ENCODE measurements at regions not wholly inside any gene's neighbourhood (a gene's known extent, or its start where the extent isn't known, plus 50 kb on each side); places are given as distances from the start of the nearest gene placed in this dataset.
"Not testable (repeated sequence)": the region's sequence is repeated elsewhere in the genome, so short reads cannot be mapped to it uniquely, and the experiment has no call there.

DNA sequence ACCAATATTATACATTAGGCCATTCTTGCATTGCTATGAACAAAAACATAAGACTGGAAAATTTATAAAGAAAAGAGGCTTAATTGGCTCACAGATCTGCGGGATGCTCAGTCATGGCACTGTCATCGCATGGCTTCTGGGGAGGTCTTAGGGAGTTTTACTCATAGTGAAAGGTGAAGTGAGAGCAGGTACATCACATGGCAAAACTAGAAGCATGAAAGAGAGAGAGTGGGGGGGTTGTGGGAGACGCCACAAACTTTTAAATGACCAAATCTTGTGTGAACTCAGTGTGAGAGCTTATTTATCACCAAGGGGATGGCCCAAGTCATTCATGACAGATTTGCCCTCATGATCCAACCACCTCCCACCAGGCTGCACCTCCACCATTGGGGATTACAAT is 398.3 kb upstream of the EDIL3 start:
- DNase-seq, result no peak
- Mint-ChIP-seq H3K4me1 (no peaks in the 10 kb centered on the region), H3K36me3 (ENCODE audit: low read depth) (no peaks in the 10 kb centered on the region), H3K9me3 (ENCODE audit: low read depth) (no peaks in the 10 kb centered on the region), H3K27me3 (no peaks in the 10 kb centered on the region), H3K27ac (no peak overlapping the region), H3K4me3 (no peak overlapping the region)
- ChIA-PET POLR2A (no interaction called here), CTCF (no interaction called here)
- intact Hi-C loops (cut with DNase I, micrococcal nuclease), result no loop called here
- no peak for ATAC-seq

DNA sequence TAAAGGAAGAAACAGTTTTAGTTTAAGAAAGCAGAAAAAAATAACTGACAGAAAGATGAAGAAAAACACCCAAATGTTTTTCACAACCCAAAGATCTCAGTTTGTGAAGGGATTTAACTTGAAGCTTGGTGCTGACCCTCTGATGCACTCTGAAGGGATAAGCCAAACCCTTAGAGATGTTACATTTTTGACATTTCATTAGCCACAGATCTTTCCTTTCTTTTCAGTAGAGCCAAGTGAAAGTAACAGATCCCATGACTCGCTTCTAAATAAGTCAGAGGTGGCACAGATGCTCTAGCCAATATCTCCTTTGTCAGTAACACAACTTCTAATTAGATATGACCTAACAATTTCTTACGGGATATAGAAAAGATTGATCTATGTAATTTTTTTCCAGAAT is 394.5 kb upstream of the EDIL3 start:
- ATAC-seq (no peak), DNase-seq (no peak)
- Mint-ChIP-seq H3K4me3 (no peak overlapping the region), H3K9me3 (ENCODE audit: low read depth) (no peaks in the 10 kb centered on the region), H3K36me3 (ENCODE audit: low read depth) (no peaks in the 10 kb centered on the region), H3K4me1 (no peaks in the 10 kb centered on the region), H3K27me3 (no peaks in the 10 kb centered on the region), H3K27ac (no peak overlapping the region)
- CTCF ChIA-PET, result no interaction called here
- POLR2A ChIA-PET, result no interaction called here
- intact Hi-C loops (cut with DNase I, micrococcal nuclease), result no loop called here

DNA sequence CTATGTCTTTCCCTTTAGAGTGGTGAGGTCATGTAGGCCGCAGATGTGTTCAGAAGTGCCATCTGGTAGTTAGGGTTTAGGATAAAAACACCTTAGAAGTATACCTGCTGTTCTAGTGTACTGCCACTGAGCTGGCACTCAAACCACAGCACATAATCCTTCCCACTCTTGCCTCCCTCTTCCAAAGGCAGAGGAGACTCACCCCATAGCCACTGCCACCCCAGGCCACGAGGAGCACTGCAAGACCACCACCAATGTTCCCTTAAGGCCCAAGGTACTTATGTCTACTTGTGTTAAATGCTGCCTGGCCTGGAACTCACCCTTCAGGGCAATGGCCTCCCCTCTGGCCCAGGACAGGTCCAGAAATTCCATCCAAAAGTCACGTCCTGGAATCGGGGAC is 379.5 kb upstream of the EDIL3 start:
- no peak for DNase-seq
- peaks cover 3% of the 10 kb centered on the region for H3K9me3 Mint-ChIP-seq (ENCODE audit: low read depth)
- no peaks in the 10 kb centered on the region for H3K27me3 Mint-ChIP-seq
- ChIA-PET CTCF (no interaction called here), POLR2A (no interaction called here)
- H3K4me3 Mint-ChIP-seq, result no peak overlapping the region
- intact Hi-C loops (cut with DNase I, micrococcal nuclease), result no loop called here
- H3K4me1 Mint-ChIP-seq, result no peaks in the 10 kb centered on the region
- no peak overlapping the region for H3K27ac Mint-ChIP-seq
- H3K36me3 Mint-ChIP-seq (ENCODE audit: low read depth), result no peaks in the 10 kb centered on the region
- no peak for ATAC-seq

DNA sequence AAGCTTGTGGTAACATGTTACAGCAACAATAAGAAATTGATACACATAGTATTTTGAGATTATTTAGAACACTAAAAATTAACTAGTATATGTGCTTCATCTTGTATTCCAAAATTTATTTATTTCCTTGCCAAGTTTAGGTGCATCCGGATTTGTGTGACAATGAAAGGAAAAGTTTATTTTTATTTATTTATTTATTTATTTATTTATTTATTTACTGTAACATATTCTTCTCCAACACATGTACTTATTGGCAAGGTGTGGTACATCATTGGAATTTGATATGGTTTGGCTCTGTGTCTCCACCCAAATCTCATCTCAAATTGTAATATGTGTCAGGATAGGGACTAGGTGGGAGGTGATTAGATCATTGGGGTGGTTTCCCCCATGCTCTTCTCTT is 373.3 kb upstream of the EDIL3 start:
- POLR2A ChIA-PET, result no interaction called here
- no peak for DNase-seq
- no peaks in the 10 kb centered on the region for H3K36me3 Mint-ChIP-seq (ENCODE audit: low read depth)

DNA sequence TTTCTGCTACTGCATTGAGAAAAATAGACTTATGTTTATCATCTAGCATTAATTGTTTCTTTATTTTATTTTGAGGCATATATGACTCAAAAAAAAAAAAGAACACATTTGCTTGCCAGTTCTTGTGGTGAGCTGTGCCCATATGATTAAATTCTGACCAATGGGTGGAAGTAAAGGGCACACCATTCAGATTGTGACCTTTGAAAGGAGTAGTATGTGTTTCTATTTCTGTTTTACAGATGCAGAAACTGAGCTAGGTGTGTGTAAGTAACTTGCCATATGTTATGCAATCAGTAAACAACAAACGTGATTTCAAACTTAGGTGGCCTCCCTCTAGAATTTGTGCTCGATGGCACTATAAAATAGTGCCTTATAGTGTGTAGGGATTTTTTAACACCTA is 368.1 kb upstream of the EDIL3 start:
- no peaks in the 10 kb centered on the region for H3K4me1 Mint-ChIP-seq
- H3K36me3 Mint-ChIP-seq (ENCODE audit: low read depth), result no peaks in the 10 kb centered on the region
- ATAC-seq, result no peak
- intact Hi-C loops (cut with DNase I, micrococcal nuclease), result no loop called here
- ChIA-PET CTCF (no interaction called here), POLR2A (no interaction called here)
- no peak overlapping the region for H3K4me3 Mint-ChIP-seq
- H3K27ac Mint-ChIP-seq, result no peak overlapping the region
- no peaks in the 10 kb centered on the region for H3K27me3 Mint-ChIP-seq
- H3K9me3 Mint-ChIP-seq (ENCODE audit: low read depth), result no peaks in the 10 kb centered on the region
- no peak for DNase-seq

More for the DNA sequence above, 373.3 kb upstream of the EDIL3 start:
- peaks cover 3% of the 10 kb centered on the region for H3K9me3 Mint-ChIP-seq (ENCODE audit: low read depth)
- H3K27me3 Mint-ChIP-seq, result no peaks in the 10 kb centered on the region
- intact Hi-C loops (cut with DNase I, micrococcal nuclease), result no loop called here
- no peaks in the 10 kb centered on the region for H3K4me1 Mint-ChIP-seq
- no peak for ATAC-seq
- CTCF ChIA-PET, result no interaction called here
- no peak overlapping the region for H3K4me3 Mint-ChIP-seq
- no peak overlapping the region for H3K27ac Mint-ChIP-seq

DNA sequence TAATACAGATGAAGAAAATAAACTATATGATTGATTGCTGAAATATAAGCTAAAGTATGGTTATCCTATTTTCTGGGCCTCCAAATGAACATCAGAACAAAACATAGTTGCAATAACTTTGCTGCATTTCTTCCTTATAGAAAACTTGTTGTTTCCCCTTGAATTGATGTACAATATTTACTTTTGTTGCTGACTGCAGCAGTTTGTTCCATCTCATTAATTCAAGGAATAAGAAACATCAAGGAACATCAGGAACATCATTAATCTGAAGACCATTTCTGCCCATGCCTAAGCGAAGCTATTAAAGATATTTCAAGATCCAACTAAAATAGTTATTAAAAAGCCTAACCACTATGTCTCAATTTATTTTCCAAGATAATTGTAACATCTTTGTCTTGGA is 363.6 kb upstream of the EDIL3 start:
- Mint-ChIP-seq H3K4me1 (no peaks in the 10 kb centered on the region), H3K36me3 (ENCODE audit: low read depth) (no peaks in the 10 kb centered on the region), H3K27ac (no peak overlapping the region), H3K9me3 (ENCODE audit: low read depth) (no peaks in the 10 kb centered on the region), H3K27me3 (no peaks in the 10 kb centered on the region), H3K4me3 (no peak overlapping the region)
- no peak for DNase-seq
- no peak for ATAC-seq
- intact Hi-C loops (cut with DNase I, micrococcal nuclease), result no loop called here
- CTCF ChIA-PET, result no interaction called here
- POLR2A ChIA-PET, result no interaction called here

DNA sequence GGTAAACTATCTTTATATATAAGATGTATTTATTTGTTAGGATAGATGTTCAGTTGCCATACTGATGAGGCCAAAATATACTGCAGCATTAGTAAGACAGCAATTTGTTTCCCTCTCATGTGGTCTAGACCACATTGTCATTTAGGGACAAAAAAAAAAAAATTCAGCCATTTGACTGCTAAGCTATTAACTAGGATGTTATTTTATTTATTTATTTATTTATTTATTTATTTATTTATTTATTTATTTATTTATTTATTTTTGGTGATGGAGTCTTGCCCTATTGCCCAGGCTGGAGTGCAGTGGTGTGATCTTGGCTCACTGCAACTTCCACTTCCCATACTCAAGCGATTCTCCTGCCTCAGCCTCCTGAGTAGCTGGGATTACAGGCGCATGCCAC is 361.6 kb upstream of the EDIL3 start:
- H3K9me3 Mint-ChIP-seq (ENCODE audit: low read depth); H3K36me3 Mint-ChIP-seq (ENCODE audit: low read depth); DNase-seq; intact Hi-C loops (cut with DNase I, micrococcal nuclease); CTCF ChIA-PET; H3K27me3 Mint-ChIP-seq; ATAC-seq; H3K4me1 Mint-ChIP-seq; H3K27ac Mint-ChIP-seq; H3K4me3 Mint-ChIP-seq; POLR2A ChIA-PET: not testable (repeated sequence)

DNA sequence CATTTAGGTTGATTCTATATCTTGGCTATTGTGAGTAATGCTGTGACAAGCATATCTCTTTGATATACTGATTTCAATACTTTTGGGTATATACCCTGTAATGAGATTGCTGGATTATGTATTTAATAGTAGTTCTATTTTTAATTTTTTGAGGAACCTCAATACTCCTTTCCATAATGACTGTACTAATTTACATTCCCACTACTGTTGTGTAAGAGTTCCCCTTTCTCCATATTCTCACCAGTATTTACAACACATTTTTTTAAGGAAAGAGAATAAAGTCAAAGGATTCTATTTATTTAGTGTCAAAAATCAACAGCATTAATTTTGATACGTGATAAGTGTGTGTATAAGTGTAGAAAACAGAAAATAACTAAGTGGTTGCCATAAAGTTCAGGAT is 356.4 kb upstream of the EDIL3 start:
- no peaks in the 10 kb centered on the region for H3K36me3 Mint-ChIP-seq (ENCODE audit: low read depth)
- no peak for DNase-seq
- POLR2A ChIA-PET, result no interaction called here
- peaks cover 2% of the 10 kb centered on the region for H3K9me3 Mint-ChIP-seq (ENCODE audit: low read depth)
- no peak for ATAC-seq
- no peak overlapping the region for H3K4me3 Mint-ChIP-seq
- H3K4me1 Mint-ChIP-seq, result no peaks in the 10 kb centered on the region
- no peak overlapping the region for H3K27ac Mint-ChIP-seq
- intact Hi-C loops (cut with DNase I, micrococcal nuclease), result no loop called here
- CTCF ChIA-PET, result no interaction called here
- no peaks in the 10 kb centered on the region for H3K27me3 Mint-ChIP-seq

DNA sequence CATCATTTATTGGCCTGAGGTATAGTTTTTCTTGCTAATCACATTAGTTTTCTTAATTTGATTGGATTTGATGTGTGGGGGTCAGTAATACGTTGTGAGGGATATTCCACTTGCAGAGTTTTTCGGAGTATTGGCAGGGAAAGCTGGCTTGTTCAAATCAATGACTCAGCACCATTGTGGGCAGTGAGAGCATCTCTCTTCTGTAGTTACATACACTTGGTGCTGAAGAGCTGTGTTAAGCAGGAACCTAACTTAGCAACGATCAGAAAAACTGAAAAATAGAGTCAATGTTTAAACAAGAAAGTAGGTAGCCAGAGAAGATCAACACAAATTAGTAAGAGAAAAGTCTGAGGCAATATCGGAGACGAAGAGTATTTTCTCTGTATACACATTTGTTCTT is 344.6 kb upstream of the EDIL3 start:
- Mint-ChIP-seq H3K27me3 (no peaks in the 10 kb centered on the region), H3K4me3 (no peak overlapping the region), H3K9me3 (ENCODE audit: low read depth) (no peaks in the 10 kb centered on the region), H3K4me1 (no peaks in the 10 kb centered on the region), H3K27ac (no peak overlapping the region), H3K36me3 (ENCODE audit: low read depth) (no peaks in the 10 kb centered on the region)
- ATAC-seq, result no peak
- ChIA-PET CTCF (interaction anchor here (0.7 kb wide), 1 partner anchor 251 kb away, joined by 3 read pairs; no protein-coding TSS in a partner anchor), POLR2A (no interaction called here)
- no peak for DNase-seq
- intact Hi-C loops (cut with DNase I, micrococcal nuclease), result no loop called here

DNA sequence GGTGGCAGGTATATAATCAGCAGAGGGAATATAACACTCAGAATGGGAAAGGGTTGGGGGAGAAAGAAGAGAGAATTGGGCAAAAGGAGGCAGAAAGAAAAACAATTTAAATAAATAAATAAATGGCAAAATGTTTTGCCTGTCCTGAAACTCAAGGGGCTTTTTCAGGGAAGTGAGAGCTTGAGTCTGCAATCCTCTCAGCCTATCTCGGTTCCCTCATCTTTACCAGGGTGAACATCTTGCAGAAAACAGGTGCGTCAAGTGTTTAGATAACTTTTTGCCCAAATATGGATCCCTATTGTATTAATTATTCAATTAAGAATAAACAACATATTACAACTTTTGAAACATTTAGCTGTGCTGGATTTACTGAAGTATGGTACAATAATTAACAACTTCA is 343.0 kb upstream of the EDIL3 start:
- Mint-ChIP-seq H3K4me3 (no peak overlapping the region), H3K27me3 (no peaks in the 10 kb centered on the region), H3K9me3 (ENCODE audit: low read depth) (no peaks in the 10 kb centered on the region), H3K27ac (no peak overlapping the region), H3K36me3 (ENCODE audit: low read depth) (no peaks in the 10 kb centered on the region), H3K4me1 (no peaks in the 10 kb centered on the region)
- ChIA-PET CTCF (no interaction called here), POLR2A (no interaction called here)
- intact Hi-C loops (cut with DNase I, micrococcal nuclease), result no loop called here
- ATAC-seq, result no peak
- no peak for DNase-seq

DNA sequence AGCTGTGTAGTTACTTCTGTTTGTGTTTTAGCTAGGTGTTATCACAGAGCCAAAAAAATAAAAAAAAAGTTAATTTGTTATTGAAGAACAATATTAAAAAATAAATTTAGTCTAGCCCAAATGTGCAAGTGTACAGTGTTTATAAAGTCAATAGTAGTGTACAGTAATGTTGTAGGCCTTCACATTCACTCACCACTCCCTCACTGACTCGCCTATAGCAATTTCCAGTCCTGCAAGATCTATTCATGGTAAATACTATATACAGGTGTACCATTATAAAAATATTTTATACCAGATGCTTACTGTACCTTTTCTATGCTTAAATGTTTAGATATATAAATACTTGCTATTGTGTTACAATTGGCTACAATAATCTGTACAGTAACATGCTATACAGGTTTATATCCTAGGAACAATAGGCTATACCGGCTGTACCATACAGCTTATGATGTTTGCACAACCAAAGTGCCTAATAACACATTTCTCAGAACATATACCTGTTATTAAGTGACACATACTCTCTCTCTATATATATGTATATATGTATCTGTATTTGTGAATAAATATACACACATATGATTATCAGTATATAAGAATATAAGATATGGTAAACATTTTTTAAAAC is 341.4 kb upstream of the EDIL3 start:
- H3K27ac Mint-ChIP-seq, result no peak overlapping the region
- POLR2A ChIA-PET, result no interaction called here

DNA sequence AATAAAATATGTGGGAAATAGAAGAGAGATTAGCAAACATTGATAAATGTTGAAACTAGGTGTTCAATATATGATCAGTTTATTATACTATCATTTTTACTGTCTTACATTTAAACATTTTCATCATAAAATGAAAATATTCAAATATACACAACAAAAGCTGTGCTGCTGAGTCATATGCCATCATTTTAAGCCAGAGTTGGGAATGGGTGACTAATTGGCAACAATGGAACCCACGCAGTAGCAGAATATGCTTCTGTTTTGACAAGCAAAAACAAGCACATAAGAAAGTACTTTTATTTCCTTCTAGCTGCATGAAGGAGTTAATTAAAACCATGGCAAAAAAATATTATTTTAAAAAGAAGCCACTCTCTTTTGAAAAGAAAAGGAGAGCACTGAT is 340.0 kb upstream of the EDIL3 start:
- Mint-ChIP-seq H3K27me3 (no peaks in the 10 kb centered on the region), H3K36me3 (ENCODE audit: low read depth) (no peaks in the 10 kb centered on the region), H3K4me1 (no peaks in the 10 kb centered on the region), H3K9me3 (ENCODE audit: low read depth) (peaks cover 4% of the 10 kb centered on the region), H3K4me3 (no peak overlapping the region), H3K27ac (no peak overlapping the region)
- intact Hi-C loops (cut with DNase I, micrococcal nuclease), result no loop called here
- POLR2A ChIA-PET, result no interaction called here
- DNase-seq (no peak), ATAC-seq (no peak)
- CTCF ChIA-PET, result interaction anchor here (1.4 kb wide), 1 partner anchor 9 kb away, joined by 3 read pairs; no protein-coding TSS in a partner anchor

More for the DNA sequence above, 341.4 kb upstream of the EDIL3 start:
- CTCF ChIA-PET, result no interaction called here
- Mint-ChIP-seq H3K36me3 (ENCODE audit: low read depth) (no peaks in the 10 kb centered on the region), H3K4me3 (no peak overlapping the region), H3K9me3 (ENCODE audit: low read depth) (no peaks in the 10 kb centered on the region), H3K4me1 (no peaks in the 10 kb centered on the region), H3K27me3 (no peaks in the 10 kb centered on the region)
- ATAC-seq, result no peak
- intact Hi-C loops (cut with DNase I, micrococcal nuclease), result no loop called here
- no peak for DNase-seq

DNA sequence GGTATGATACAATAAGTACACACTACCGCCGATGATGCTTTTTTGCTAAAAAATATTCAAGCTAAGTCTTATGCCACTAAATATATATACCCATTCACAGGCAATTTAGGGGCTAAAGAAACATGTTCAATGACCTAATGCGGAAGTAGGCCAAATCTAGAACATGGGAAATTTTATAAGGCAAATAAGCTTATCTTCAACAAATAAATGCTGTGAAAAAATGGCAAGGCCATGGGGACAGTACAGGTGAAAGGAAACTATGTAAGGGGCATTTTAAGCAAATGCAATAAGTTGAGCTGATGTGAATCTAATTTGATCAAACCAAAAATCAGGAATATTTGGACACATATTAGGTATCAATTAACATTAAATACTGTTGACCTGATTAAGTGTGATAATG is 339.5 kb upstream of the EDIL3 start:
- DNase-seq (no peak), ATAC-seq (no peak)
- ChIA-PET POLR2A (no interaction called here), CTCF (interaction anchor here (1.4 kb wide), 1 partner anchor 10 kb away, joined by 3 read pairs; no protein-coding TSS in a partner anchor)
- Mint-ChIP-seq H3K4me3 (no peak overlapping the region), H3K36me3 (ENCODE audit: low read depth) (no peaks in the 10 kb centered on the region), H3K27ac (no peak overlapping the region), H3K27me3 (no peaks in the 10 kb centered on the region), H3K9me3 (ENCODE audit: low read depth) (peaks cover 4% of the 10 kb centered on the region), H3K4me1 (no peaks in the 10 kb centered on the region)
- intact Hi-C loops (cut with DNase I, micrococcal nuclease), result no loop called here
